Upper lobe of right lung (tissue), 1 donor: ENCODE measurements at regions not wholly inside any gene's neighbourhood (a gene's known extent, or its start where the extent isn't known, plus 50 kb on each side); places are given as distances from the start of the nearest gene placed in this dataset.

ENCODE experiments used
- ATAC-seq: fragments of 200-7000 bp; cut with Tn5 transposase; one replicate; pipeline ENCODE4 v1.9.1; 2020; ENCODE audit warnings: mild to moderate bottlenecking, moderate library complexity
- DNase-seq: peaks from one replicate; pipeline ENCODE4 v3.0.0-alpha.2; 2020
- H3K27ac ChIP-seq: fragments of 200-600 bp; one replicate; pipeline ENCODE4 v1.8.0; 2022
- H3K27me3 ChIP-seq: fragments of 200-600 bp; one replicate; pipeline ENCODE4 v1.8.0; 2022; ENCODE audit warnings: mild to moderate bottlenecking
- H3K36me3 ChIP-seq: fragments of 200-600 bp; one replicate; pipeline ENCODE4 v1.8.0; 2022
- H3K4me1 ChIP-seq: fragments of 200-600 bp; one replicate; pipeline ENCODE4 v1.8.0; 2022
- H3K4me3 ChIP-seq: fragments of 200-600 bp; one replicate; pipeline ENCODE4 v1.8.0; 2022; ENCODE audit warnings: mild to moderate bottlenecking
- H3K9me3 ChIP-seq: fragments of 200-600 bp; one replicate; pipeline ENCODE4 v1.8.0; 2022
- intact Hi-C: fragments of 100-400 bp; cut with DNase I; formaldehyde crosslinking; loops from one replicate; pipeline ENCODE4 v1.11.0; 2022
- TF ChIP-seq, protein P1 (sequence below): fragments of 200-600 bp; IDR thresholded peaks from one replicate; pipeline ENCODE4 v1.8.0; 2022; ENCODE audit warnings: antibody characterized with exemption
- donor health status: DM: no; HTN: yes; CAD: no; lungs with severe emphysema.

DNA sequence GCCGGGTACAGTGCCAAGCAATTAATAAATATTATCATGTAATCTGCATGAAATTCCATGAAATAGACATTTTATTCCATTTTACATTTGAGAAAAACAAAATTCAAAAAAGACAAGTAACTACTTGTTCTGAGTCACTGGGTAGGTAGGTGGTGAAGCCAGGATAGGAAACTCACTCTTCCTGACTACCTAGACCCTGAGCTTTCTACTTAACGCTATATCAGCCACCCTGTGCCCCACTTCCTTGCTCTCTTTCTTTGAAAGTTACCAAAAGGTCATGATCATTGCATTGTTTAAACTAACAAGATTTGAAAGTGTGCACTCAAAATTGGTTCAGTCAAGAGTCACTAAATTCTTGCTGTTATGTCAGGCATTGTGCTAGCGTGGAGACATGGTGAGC, 235.7 kb downstream of the CD83 start:
- no peak overlapping the region for H3K4me3 ChIP-seq
- DNase-seq (no peak), ATAC-seq (no peak)
- no peaks in the 10 kb centered on the region for H3K36me3 ChIP-seq
- intact Hi-C loops: no loop called here
- H3K4me1 ChIP-seq: no peaks in the 10 kb centered on the region
- no peak overlapping the region for H3K27ac ChIP-seq
- TF ChIP-seq, protein P1, sequence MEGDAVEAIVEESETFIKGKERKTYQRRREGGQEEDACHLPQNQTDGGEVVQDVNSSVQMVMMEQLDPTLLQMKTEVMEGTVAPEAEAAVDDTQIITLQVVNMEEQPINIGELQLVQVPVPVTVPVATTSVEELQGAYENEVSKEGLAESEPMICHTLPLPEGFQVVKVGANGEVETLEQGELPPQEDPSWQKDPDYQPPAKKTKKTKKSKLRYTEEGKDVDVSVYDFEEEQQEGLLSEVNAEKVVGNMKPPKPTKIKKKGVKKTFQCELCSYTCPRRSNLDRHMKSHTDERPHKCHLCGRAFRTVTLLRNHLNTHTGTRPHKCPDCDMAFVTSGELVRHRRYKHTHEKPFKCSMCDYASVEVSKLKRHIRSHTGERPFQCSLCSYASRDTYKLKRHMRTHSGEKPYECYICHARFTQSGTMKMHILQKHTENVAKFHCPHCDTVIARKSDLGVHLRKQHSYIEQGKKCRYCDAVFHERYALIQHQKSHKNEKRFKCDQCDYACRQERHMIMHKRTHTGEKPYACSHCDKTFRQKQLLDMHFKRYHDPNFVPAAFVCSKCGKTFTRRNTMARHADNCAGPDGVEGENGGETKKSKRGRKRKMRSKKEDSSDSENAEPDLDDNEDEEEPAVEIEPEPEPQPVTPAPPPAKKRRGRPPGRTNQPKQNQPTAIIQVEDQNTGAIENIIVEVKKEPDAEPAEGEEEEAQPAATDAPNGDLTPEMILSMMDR: no peak
- no peaks in the 10 kb centered on the region for H3K27me3 ChIP-seq
- no peaks in the 10 kb centered on the region for H3K9me3 ChIP-seq

- TF ChIP-seq, protein P1: no peak
- no peak overlapping the region for H3K27ac ChIP-seq
- no peak overlapping the region for H3K4me3 ChIP-seq
- ATAC-seq: no peak
- no peaks in the 10 kb centered on the region for H3K27me3 ChIP-seq
- no peaks in the 10 kb centered on the region for H3K4me1 ChIP-seq
- no peaks in the 10 kb centered on the region for H3K9me3 ChIP-seq
- no peaks in the 10 kb centered on the region for H3K36me3 ChIP-seq
- no peak for DNase-seq
- intact Hi-C loops: no loop called here
Measured at GRCh38 chr6:14353798-14354197, 236.2 kb downstream of the CD83 start.

DNA sequence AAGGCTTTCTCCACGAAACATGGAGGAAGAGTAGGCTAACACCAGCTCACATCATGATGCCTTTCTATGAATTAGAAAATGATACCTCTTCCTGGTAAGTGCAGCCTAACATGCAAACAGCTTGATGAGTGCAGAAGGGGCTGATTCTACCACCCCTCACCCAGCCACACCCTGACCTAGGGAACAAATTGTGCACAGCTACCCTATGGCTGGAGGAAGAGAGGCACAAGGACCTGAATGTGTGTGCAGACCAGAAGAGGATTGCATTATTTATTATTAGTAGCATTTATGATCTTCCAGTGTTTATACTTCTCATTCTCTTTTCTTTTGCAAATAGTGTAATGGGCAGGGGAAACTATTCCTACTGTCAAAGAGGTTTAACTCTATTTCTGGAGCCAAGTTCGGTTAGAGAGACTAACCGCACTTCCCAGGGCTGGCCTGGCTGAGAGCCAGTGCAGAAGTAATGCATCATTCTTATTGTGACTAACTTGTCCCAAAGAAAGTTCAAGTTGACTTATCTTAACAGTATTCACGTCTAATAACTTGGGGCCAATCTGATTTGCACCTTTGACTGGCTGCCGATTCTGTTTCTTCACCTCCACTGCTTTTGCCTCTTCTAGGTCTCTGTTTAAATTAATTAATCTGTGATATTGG, 237.5 kb downstream of the CD83 start:
- no peaks in the 10 kb centered on the region for H3K4me1 ChIP-seq
- intact Hi-C loops: no loop called here
- no peaks in the 10 kb centered on the region for H3K9me3 ChIP-seq
- no peak overlapping the region for H3K4me3 ChIP-seq
- no peak overlapping the region for H3K27ac ChIP-seq
- DNase-seq (no peak), ATAC-seq (peak; percentile 34)
- TF ChIP-seq, protein P1: no peak
- H3K36me3 ChIP-seq: no peaks in the 10 kb centered on the region
- no peaks in the 10 kb centered on the region for H3K27me3 ChIP-seq

DNA sequence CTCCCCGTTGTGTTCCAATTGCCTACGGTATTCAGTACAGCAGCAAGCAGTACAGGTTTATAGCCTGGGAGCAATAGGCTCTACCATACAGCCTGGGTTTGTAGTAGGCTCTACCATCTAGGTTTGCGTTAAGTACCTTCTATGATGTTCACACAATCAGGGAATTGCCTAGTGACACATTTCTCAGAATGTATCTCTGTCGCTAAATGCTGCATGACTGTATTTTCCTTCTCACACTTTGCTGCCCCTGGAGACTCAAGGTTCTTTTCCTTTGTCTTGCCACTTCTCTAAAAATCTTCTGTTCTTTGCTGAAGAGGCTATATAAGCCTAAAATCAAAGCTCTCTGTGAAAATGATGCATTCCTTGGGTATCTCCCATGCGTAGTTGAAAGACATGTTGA, 241.9 kb downstream of the CD83 start:
- TF ChIP-seq, protein P1: no peak
- Histone ChIP-seq H3K4me1 (peaks cover 7% of the 10 kb centered on the region), H3K4me3 (no peak overlapping the region), H3K36me3 (no peaks in the 10 kb centered on the region), H3K27me3 (no peaks in the 10 kb centered on the region), H3K9me3 (no peaks in the 10 kb centered on the region), H3K27ac (no peak overlapping the region)
- no peak for ATAC-seq
- intact Hi-C loops: no loop called here
- DNase-seq: no peak

DNA sequence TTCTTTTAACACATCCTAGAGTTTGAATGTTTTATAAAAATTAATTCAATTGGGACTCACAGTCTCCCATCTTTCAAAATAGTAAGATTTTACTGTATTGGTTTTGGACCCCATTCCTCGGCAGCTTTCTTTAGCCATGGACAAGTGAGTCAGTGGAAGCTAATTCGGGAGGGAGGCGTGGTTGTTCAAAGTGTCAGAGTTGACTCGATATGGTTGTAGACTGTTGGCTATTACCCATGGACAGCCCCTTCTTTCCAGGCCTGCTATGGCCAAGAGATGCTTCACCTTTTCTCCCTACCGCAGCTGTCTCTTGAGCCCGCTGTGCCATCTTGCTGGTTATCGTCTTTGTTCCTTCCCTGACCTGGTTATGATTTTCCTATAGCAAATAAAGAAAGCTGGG, 243.0 kb downstream of the CD83 start:
- Histone ChIP-seq H3K4me3 (no peak overlapping the region), H3K9me3 (no peaks in the 10 kb centered on the region), H3K27ac (no peak overlapping the region), H3K4me1 (peaks cover 7% of the 10 kb centered on the region), H3K27me3 (no peaks in the 10 kb centered on the region), H3K36me3 (no peaks in the 10 kb centered on the region)
- TF ChIP-seq, protein P1: no peak
- DNase-seq: no peak
- no peak for ATAC-seq
- intact Hi-C loops: no loop called here

GRCh38 chr6:14361297-14361696, 243.7 kb downstream of the CD83 start:
- Histone ChIP-seq H3K9me3 (no peaks in the 10 kb centered on the region), H3K36me3 (no peaks in the 10 kb centered on the region), H3K4me1 (peaks cover 7% of the 10 kb centered on the region), H3K4me3 (no peak overlapping the region), H3K27ac (no peak overlapping the region), H3K27me3 (no peaks in the 10 kb centered on the region)
- ATAC-seq: no peak
- DNase-seq: no peak
- TF ChIP-seq, protein P1: no peak
- intact Hi-C loops: no loop called here
